ENCODE measurements at regions not wholly inside any gene's neighbourhood (a gene's known extent, or its start where the extent isn't known, plus 50 kb on each side); places are given as distances from the start of the nearest gene placed in this dataset.
A peak's percentile ranks its signal among the peaks of the same experiment; 100 is the strongest.

DNA sequence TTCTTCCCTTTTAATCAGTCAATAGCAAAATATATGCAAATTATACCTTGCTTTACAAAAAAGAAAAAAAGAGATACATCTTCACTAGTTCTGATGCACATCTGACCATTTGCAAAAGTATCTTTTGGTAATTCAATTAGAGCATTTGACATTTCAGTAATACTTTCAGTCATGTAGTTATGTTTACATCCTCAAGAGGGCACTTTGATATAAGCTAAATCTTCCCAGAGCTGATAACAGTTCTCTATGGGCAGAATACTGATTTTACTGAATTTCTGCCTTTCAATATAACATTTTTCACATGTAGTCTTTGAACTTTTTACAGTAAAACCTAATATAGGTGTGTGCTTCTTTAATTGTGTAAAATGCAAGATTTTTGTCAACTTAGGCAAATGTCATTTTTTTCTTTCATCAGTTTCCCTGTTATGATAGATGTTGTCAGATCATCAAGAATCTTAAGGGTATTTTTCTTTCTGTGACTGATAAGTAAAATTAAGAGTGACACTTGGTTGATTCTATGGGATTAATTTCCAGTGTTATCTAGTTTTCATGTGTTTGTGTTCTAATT lies 703.5 kb upstream of the SEMA3D start:
- no peaks in the 10 kb centered on the region for H4K20me1 ChIP-seq (ENCODE audit: control insufficient read depth, insufficient read depth, low read depth, low read length)
- H3K9me2 ChIP-seq (replicated peaks; ENCODE audit: control insufficient read depth, low read length): no peaks in the 10 kb centered on the region
- no peaks in the 10 kb centered on the region for H3K4me1 ChIP-seq (ENCODE audit: control insufficient read depth, low read length)
- H3K36me3 ChIP-seq (ENCODE audit: control insufficient read depth, low read length): no peaks in the 10 kb centered on the region
- H3K4me3 ChIP-seq (ENCODE audit: low read length): no peak overlapping the region
- TF ChIP-seq EZH2phosphoT487 (IDR thresholded peaks at IDR 0.05; ENCODE audit: borderline replicate concordance, low read length): no peak
- TF ChIP-seq, protein P1, sequence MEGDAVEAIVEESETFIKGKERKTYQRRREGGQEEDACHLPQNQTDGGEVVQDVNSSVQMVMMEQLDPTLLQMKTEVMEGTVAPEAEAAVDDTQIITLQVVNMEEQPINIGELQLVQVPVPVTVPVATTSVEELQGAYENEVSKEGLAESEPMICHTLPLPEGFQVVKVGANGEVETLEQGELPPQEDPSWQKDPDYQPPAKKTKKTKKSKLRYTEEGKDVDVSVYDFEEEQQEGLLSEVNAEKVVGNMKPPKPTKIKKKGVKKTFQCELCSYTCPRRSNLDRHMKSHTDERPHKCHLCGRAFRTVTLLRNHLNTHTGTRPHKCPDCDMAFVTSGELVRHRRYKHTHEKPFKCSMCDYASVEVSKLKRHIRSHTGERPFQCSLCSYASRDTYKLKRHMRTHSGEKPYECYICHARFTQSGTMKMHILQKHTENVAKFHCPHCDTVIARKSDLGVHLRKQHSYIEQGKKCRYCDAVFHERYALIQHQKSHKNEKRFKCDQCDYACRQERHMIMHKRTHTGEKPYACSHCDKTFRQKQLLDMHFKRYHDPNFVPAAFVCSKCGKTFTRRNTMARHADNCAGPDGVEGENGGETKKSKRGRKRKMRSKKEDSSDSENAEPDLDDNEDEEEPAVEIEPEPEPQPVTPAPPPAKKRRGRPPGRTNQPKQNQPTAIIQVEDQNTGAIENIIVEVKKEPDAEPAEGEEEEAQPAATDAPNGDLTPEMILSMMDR (IDR thresholded peaks at IDR 0.05; ENCODE audit: low read depth, low read length, poor library complexity, severe bottlenecking): peak; percentile 67
- H3K27ac ChIP-seq (ENCODE audit: low read depth, low read length): no peak overlapping the region
- H3K79me2 ChIP-seq (ENCODE audit: control insufficient read depth, low read length): no peaks in the 10 kb centered on the region
- H3F3A ChIP-seq (ENCODE audit: control insufficient read depth, insufficient read depth): no peaks in the 10 kb centered on the region
- no peaks in the 10 kb centered on the region for H3K9me3 ChIP-seq (ENCODE audit: control insufficient read depth, insufficient read depth, low read length)
- no peak overlapping the region for H3K4me2 ChIP-seq (ENCODE audit: low read length)
- no peaks in the 10 kb centered on the region for H3K27me3 ChIP-seq (ENCODE audit: control insufficient read depth, low read length)

DNA sequence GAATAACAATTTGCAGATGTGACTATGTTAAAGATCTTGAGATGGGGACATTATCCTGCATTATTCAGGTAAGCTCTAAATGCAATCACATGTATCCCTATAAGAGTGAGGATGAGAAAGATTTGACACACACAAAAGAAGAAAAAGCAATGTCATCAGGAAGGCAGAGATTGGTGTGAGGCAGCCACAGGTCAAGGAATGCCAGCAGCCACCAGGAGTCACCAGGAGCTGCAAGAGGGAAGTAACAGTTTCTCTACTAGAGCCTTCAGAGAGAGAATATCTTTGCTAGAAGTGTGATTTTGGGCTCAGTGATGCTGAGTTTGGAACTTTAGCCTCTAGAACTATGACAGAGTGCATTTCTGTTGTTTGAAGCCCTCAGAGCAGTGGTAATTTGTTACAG lies 700.3 kb upstream of the SEMA3D start:
- Histone ChIP-seq H3F3A (ENCODE audit: control insufficient read depth, insufficient read depth) (no peaks in the 10 kb centered on the region), H3K9me2 (replicated peaks; ENCODE audit: control insufficient read depth, low read length) (no peaks in the 10 kb centered on the region), H3K79me2 (ENCODE audit: control insufficient read depth, low read length) (no peaks in the 10 kb centered on the region), H3K27me3 (ENCODE audit: control insufficient read depth, low read length) (no peaks in the 10 kb centered on the region), H3K9me3 (ENCODE audit: control insufficient read depth, insufficient read depth, low read length) (no peaks in the 10 kb centered on the region), H4K20me1 (ENCODE audit: control insufficient read depth, insufficient read depth, low read depth, low read length) (no peaks in the 10 kb centered on the region), H3K4me2 (ENCODE audit: low read length) (no peak overlapping the region), H3K4me1 (ENCODE audit: control insufficient read depth, low read length) (no peaks in the 10 kb centered on the region), H3K27ac (ENCODE audit: low read depth, low read length) (no peak overlapping the region), H3K4me3 (ENCODE audit: low read length) (no peak overlapping the region), H3K36me3 (ENCODE audit: control insufficient read depth, low read length) (no peaks in the 10 kb centered on the region)
- TF ChIP-seq, protein P1 (IDR thresholded peaks at IDR 0.05; ENCODE audit: low read depth, low read length, poor library complexity, severe bottlenecking): no peak
- TF ChIP-seq EZH2phosphoT487 (IDR thresholded peaks at IDR 0.05; ENCODE audit: borderline replicate concordance, low read length): no peak

DNA sequence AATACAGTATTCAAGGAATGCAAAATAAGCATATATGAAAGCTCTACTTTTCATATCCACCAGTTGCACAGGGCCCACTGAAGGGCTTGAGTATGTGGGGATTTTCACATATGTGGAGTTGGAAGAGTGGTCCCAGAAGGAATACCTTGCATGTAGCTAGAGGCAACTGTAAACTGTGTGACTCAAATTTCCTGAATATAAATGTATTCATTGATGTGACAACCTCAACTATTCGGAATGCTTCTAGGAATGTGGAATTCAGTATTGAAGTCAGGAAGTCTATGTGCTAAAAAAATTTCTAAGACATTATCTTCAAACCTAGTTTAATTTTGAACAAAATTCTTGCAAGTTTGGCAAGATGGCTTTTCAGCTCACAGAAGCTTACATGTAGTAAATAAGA lies 695.5 kb upstream of the SEMA3D start:
- H3K27me3 ChIP-seq (ENCODE audit: control insufficient read depth, low read length): no peaks in the 10 kb centered on the region
- TF ChIP-seq, protein P1 (IDR thresholded peaks at IDR 0.05; ENCODE audit: low read depth, low read length, poor library complexity, severe bottlenecking): no peak
- TF ChIP-seq EZH2phosphoT487 (IDR thresholded peaks at IDR 0.05; ENCODE audit: borderline replicate concordance, low read length): no peak
- no peak overlapping the region for H3K4me2 ChIP-seq (ENCODE audit: low read length)
- no peaks in the 10 kb centered on the region for H3K36me3 ChIP-seq (ENCODE audit: control insufficient read depth, low read length)
- no peaks in the 10 kb centered on the region for H3K79me2 ChIP-seq (ENCODE audit: control insufficient read depth, low read length)
- H3F3A ChIP-seq (ENCODE audit: control insufficient read depth, insufficient read depth): no peaks in the 10 kb centered on the region
- no peaks in the 10 kb centered on the region for H3K9me3 ChIP-seq (ENCODE audit: control insufficient read depth, insufficient read depth, low read length)
- H3K4me1 ChIP-seq (ENCODE audit: control insufficient read depth, low read length): no peaks in the 10 kb centered on the region
- no peak overlapping the region for H3K4me3 ChIP-seq (ENCODE audit: low read length)
- no peaks in the 10 kb centered on the region for H3K9me2 ChIP-seq (replicated peaks; ENCODE audit: control insufficient read depth, low read length)
- no peak overlapping the region for H3K27ac ChIP-seq (ENCODE audit: low read depth, low read length)
- no peaks in the 10 kb centered on the region for H4K20me1 ChIP-seq (ENCODE audit: control insufficient read depth, insufficient read depth, low read depth, low read length)
